WTC11 (cell line): ENCODE measurements at regions not wholly inside any gene's neighbourhood (a gene's known extent, or its start where the extent isn't known, plus 50 kb on each side); places are given as distances from the start of the nearest gene placed in this dataset.

ENCODE experiments used
- ATAC-seq: fragments of 200-7000 bp; cut with Tn5 transposase; 2 replicates; pipeline ENCODE4 v1.10.0; 2021; ENCODE audit warnings: mild to moderate bottlenecking, moderate library complexity
- CTCF ChIA-PET: fragments of 300-600 bp; sonication (Branson Sonifier 250); formaldehyde crosslinking; loops from one replicate; lab custom pipeline; 2021; ENCODE audit warnings: antibody characterized with exemption; lab: Charles Lee
- POLR2A ChIA-PET: fragments of 350-600 bp; sonication (Branson Sonifier 250); formaldehyde crosslinking; loops from one replicate; lab custom pipeline; 2021; ENCODE audit warnings: antibody characterized with exemption; lab: Charles Lee
- DNase-seq: peaks from one replicate; pipeline ENCODE4 v3.0.0; 2021; ENCODE audit warnings: low spot score
- H3K27ac Mint-ChIP-seq: 2 replicates; pipeline ENCODE4 v1.8.0; 2021; ENCODE audit warnings: mixed read lengths
- H3K27me3 Mint-ChIP-seq: 2 replicates; pipeline ENCODE4 v1.8.0; 2021; ENCODE audit warnings: low read depth, mild to moderate bottlenecking, moderate library complexity, mixed read lengths
- H3K36me3 Mint-ChIP-seq: 2 replicates; pipeline ENCODE4 v1.8.0; 2021; ENCODE audit warnings: mixed read lengths
- H3K4me1 Mint-ChIP-seq: 2 replicates; pipeline ENCODE4 v1.8.0; 2022; ENCODE audit warnings: mixed read lengths
- H3K4me3 Mint-ChIP-seq: 2 replicates; pipeline ENCODE4 v1.8.0; 2021; ENCODE audit warnings: mild to moderate bottlenecking, moderate library complexity, mixed read lengths
- H3K9me3 Mint-ChIP-seq: 2 replicates; pipeline ENCODE4 v1.8.0; 2021; ENCODE audit warnings: mixed read lengths
- AR ChIP-seq: fragments of 250-450 bp; sonication (Bioruptor Pico); IDR thresholded peaks from 2 replicates; pipeline ENCODE4 v1.9.0; 2021; ENCODE audit warnings: mild to moderate bottlenecking
- ATF2 ChIP-seq: sonication (generic); formaldehyde crosslinking; IDR thresholded peaks from 2 replicates; pipeline ENCODE4 v1.8.1; 2022; ENCODE audit warnings: low read depth, missing genetic modification reagents, borderline replicate concordance
- CREB1 ChIP-seq: sonication (generic); formaldehyde crosslinking; IDR thresholded peaks from 2 replicates; pipeline ENCODE4 v1.8.0; 2023; ENCODE audit warnings: mild to moderate bottlenecking, missing genetic modification reagents
- ELF4 ChIP-seq: sonication (generic); formaldehyde crosslinking; IDR thresholded peaks from 2 replicates; pipeline ENCODE4 v1.8.1; 2022; ENCODE audit warnings: low read depth, mild to moderate bottlenecking, moderate library complexity, missing genetic modification reagents
- FOXJ3 ChIP-seq: sonication (generic); formaldehyde crosslinking; IDR thresholded peaks from 2 replicates; pipeline ENCODE4 v1.9.0; 2021; ENCODE audit warnings: missing genetic modification reagents, mild to moderate bottlenecking, borderline replicate concordance
- HMGA2 ChIP-seq: fragments of 250-450 bp; sonication (Bioruptor Pico); IDR thresholded peaks from 2 replicates; pipeline ENCODE4 v1.4.0; 2021; ENCODE audit warnings: mild to moderate bottlenecking, moderate library complexity
- IRF2 ChIP-seq: sonication (generic); formaldehyde crosslinking; IDR thresholded peaks from 2 replicates; pipeline ENCODE4 v1.8.0; 2022; ENCODE audit warnings: low read depth, missing genetic modification reagents, borderline replicate concordance
- MLX ChIP-seq: sonication (generic); formaldehyde crosslinking; IDR thresholded peaks from 2 replicates; pipeline ENCODE4 v1.8.1; 2023; ENCODE audit warnings: mild to moderate bottlenecking, missing genetic modification reagents, moderate library complexity
- NFATC4 ChIP-seq: fragments of 250-450 bp; sonication (Bioruptor Pico); IDR thresholded peaks from 2 replicates; pipeline ENCODE4 v1.9.0; 2021; ENCODE audit warnings: mild to moderate bottlenecking
- NFYB ChIP-seq: sonication (generic); formaldehyde crosslinking; conservative IDR thresholded peaks from 2 replicates; pipeline ENCODE4 v1.8.0; 2022; ENCODE audit warnings: low read depth, missing genetic modification reagents
- RELA ChIP-seq: sonication (generic); formaldehyde crosslinking; IDR thresholded peaks from 2 replicates; pipeline ENCODE4 v1.8.1; 2022; ENCODE audit warnings: missing genetic modification reagents, mild to moderate bottlenecking, borderline replicate concordance
- RORB ChIP-seq: fragments of 250-450 bp; sonication (Bioruptor Pico); IDR thresholded peaks from 2 replicates; pipeline ENCODE4 v1.9.0; 2021; ENCODE audit warnings: mild to moderate bottlenecking
- SMAD3 ChIP-seq: sonication (generic); formaldehyde crosslinking; IDR thresholded peaks from 2 replicates; pipeline ENCODE4 v1.8.0; 2022; ENCODE audit warnings: missing genetic modification reagents, mild to moderate bottlenecking, borderline replicate concordance
- STAT6 ChIP-seq: sonication (generic); formaldehyde crosslinking; conservative IDR thresholded peaks from 2 replicates; pipeline ENCODE4 v1.8.1; 2023; ENCODE audit warnings: mild to moderate bottlenecking, low read depth, missing genetic modification reagents, moderate library complexity
- TEAD4 ChIP-seq: sonication (generic); formaldehyde crosslinking; IDR thresholded peaks from 2 replicates; pipeline ENCODE4 v1.8.0; 2022; ENCODE audit warnings: mild to moderate bottlenecking, missing genetic modification reagents
- USF2 ChIP-seq: sonication (generic); formaldehyde crosslinking; IDR thresholded peaks from 2 replicates; pipeline ENCODE4 v1.8.1; 2023; ENCODE audit warnings: mild to moderate bottlenecking, missing genetic modification reagents, moderate library complexity
- ZNF416 ChIP-seq: fragments of 250-450 bp; sonication (Bioruptor Pico); IDR thresholded peaks from 2 replicates; pipeline ENCODE4 v1.9.0; 2021; ENCODE audit warnings: mild to moderate bottlenecking, inconsistent platforms
- ZNF671 ChIP-seq: fragments of 250-450 bp; sonication (Bioruptor Pico); IDR thresholded peaks from 2 replicates; pipeline ENCODE4 v1.8.0; 2021; ENCODE audit warnings: mild to moderate bottlenecking
- TF ChIP-seq, protein P1 (sequence below): sonication (generic); formaldehyde crosslinking; IDR thresholded peaks from 2 replicates; pipeline ENCODE4 v1.8.1; 2022; ENCODE audit warnings: mild to moderate bottlenecking, missing genetic modification reagents, moderate library complexity, borderline replicate concordance
- TF ChIP-seq, protein P2 (sequence below): sonication (generic); formaldehyde crosslinking; IDR thresholded peaks from 2 replicates; pipeline ENCODE4 v1.8.1; 2023; ENCODE audit warnings: mild to moderate bottlenecking, missing genetic modification reagents
- TF ChIP-seq, protein P3 (sequence below): sonication (generic); formaldehyde crosslinking; IDR thresholded peaks from 2 replicates; pipeline ENCODE4 v1.8.1; 2022; ENCODE audit warnings: low read depth, mild to moderate bottlenecking, moderate library complexity, missing genetic modification reagents, borderline replicate concordance

DNA sequence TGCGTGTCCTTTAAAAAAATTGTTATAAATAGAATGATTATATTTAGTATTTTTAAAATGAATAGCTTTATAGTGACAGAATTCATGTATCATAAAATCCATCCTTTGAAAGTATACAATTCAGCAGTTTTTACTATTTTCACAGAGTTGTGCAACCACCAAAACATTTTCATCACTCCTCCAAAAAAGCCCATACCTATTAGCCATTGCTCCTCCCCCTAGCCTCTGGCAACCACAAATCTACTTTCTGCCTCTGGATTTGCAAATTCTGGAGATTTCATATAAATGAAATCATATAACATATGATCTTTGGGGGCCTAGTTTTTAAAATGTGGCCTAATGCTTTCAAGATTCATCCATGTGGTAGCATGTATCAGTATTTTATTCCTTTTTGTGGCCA lies 117.9 kb upstream of the MED13L start (continued):
- TF ChIP-seq STAT6 (no peak), FOXJ3 (CRISPR knock-in tag) (no peak), ELF4 (no peak)

DNA sequence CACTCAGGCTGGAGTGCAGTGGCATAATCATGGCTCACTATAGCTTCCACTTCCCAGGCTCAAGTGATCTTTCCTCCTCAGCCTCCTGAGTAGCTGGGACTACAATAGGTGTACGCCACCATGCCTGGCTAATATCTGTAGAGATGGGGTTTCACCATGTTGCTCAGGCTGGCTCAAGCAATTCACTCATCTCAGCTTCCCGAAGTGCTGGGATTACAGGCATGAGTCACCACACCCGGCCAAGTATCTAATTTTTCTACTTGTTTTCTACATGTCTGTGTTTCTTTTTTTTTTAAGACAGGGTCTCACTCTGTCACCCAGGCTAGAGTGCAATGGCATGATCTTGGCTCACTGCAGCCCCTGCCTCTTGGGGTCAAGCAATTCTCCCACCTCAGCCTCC lies 119.7 kb upstream of the MED13L start:
- CTCF ChIA-PET, result no interaction called here
- Mint-ChIP-seq H3K4me1 (no peaks in the 10 kb centered on the region), H3K9me3 (peaks cover 22% of the 10 kb centered on the region), H3K27me3 (no peaks in the 10 kb centered on the region), H3K36me3 (0 out of 2 replicates have a peak, but pooled peaks cover 2% of the 10 kb centered on the region), H3K27ac (no peak overlapping the region), H3K4me3 (no peak overlapping the region)
- no peak for TF ChIP-seq SMAD3
- TF ChIP-seq RELA (CRISPR knock-in tag), result no peak
- no peak for TF ChIP-seq FOXJ3 (CRISPR knock-in tag)
- TF ChIP-seq MLX (CRISPR knock-in tag), result no peak
- TF ChIP-seq HMGA2 (CRISPR knock-in tag), result no peak
- TF ChIP-seq, protein P1, sequence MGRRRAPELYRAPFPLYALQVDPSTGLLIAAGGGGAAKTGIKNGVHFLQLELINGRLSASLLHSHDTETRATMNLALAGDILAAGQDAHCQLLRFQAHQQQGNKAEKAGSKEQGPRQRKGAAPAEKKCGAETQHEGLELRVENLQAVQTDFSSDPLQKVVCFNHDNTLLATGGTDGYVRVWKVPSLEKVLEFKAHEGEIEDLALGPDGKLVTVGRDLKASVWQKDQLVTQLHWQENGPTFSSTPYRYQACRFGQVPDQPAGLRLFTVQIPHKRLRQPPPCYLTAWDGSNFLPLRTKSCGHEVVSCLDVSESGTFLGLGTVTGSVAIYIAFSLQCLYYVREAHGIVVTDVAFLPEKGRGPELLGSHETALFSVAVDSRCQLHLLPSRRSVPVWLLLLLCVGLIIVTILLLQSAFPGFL (CRISPR knock-in tag), result no peak
- no peak for TF ChIP-seq TEAD4
- TF ChIP-seq, protein P2, sequence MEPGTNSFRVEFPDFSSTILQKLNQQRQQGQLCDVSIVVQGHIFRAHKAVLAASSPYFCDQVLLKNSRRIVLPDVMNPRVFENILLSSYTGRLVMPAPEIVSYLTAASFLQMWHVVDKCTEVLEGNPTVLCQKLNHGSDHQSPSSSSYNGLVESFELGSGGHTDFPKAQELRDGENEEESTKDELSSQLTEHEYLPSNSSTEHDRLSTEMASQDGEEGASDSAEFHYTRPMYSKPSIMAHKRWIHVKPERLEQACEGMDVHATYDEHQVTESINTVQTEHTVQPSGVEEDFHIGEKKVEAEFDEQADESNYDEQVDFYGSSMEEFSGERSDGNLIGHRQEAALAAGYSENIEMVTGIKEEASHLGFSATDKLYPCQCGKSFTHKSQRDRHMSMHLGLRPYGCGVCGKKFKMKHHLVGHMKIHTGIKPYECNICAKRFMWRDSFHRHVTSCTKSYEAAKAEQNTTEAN (CRISPR knock-in tag), result no peak
- TF ChIP-seq ZNF671, result no peak
- TF ChIP-seq USF2 (CRISPR knock-in tag), result no peak
- no peak for ATAC-seq
- no peak for DNase-seq
- POLR2A ChIA-PET, result interaction anchor here (0.6 kb wide), 1 partner anchor 1432 kb away, joined by 4 read pairs; no protein-coding TSS in a partner anchor

GRCh38 chr12:116398193-116398592 lies 120.7 kb upstream of the MED13L start:
- peaks cover 22% of the 10 kb centered on the region for H3K9me3 Mint-ChIP-seq
- ChIA-PET POLR2A (no interaction called here), CTCF (no interaction called here)
- DNase-seq (no peak), ATAC-seq (no peak)
- H3K4me3 Mint-ChIP-seq, result no peak overlapping the region
- no peak overlapping the region for H3K27ac Mint-ChIP-seq
- H3K4me1 Mint-ChIP-seq, result no peaks in the 10 kb centered on the region
- H3K27me3 Mint-ChIP-seq, result no peaks in the 10 kb centered on the region
- H3K36me3 Mint-ChIP-seq, result 0 out of 2 replicates have a peak, but pooled peaks cover 2% of the 10 kb centered on the region
- TF ChIP-seq NFATC4 (no peak), ZNF416 (CRISPR knock-in tag) (no peak), ATF2 (CRISPR knock-in tag) (no peak), IRF2 (CRISPR knock-in tag) (no peak), CREB1 (no peak), AR (no peak), NFYB (CRISPR knock-in tag) (no peak), RORB (CRISPR knock-in tag) (no peak)
- TF ChIP-seq, protein P3, sequence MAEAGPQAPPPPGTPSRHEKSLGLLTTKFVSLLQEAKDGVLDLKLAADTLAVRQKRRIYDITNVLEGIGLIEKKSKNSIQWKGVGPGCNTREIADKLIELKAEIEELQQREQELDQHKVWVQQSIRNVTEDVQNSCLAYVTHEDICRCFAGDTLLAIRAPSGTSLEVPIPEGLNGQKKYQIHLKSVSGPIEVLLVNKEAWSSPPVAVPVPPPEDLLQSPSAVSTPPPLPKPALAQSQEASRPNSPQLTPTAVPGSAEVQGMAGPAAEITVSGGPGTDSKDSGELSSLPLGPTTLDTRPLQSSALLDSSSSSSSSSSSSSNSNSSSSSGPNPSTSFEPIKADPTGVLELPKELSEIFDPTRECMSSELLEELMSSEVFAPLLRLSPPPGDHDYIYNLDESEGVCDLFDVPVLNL (CRISPR knock-in tag), result no peak
